Mesenchymal stem cell (in vitro differentiated cells and primary cell): ENCODE measurements at regions not wholly inside any gene's neighbourhood (a gene's known extent, or its start where the extent isn't known, plus 50 kb on each side); places are given as distances from the start of the nearest gene placed in this dataset.
"Not testable (repeated sequence)": the region's sequence is repeated elsewhere in the genome, so short reads cannot be mapped to it uniquely, and the experiment has no call there.

ENCODE experiments used
- DNase-seq: peaks from one replicate; pipeline ENCODE4 v3.0.0-alpha.2; 2013
- H2AFZ ChIP-seq: one replicate; pipeline ENCODE4 v1.6.1; 2013; ENCODE audit warnings: low read depth, mild to moderate bottlenecking, control low read depth, inconsistent platforms, low read length, moderate library complexity
- H2AK5ac ChIP-seq: 2 replicates; pipeline ENCODE4 v1.6.1; 2013; ENCODE audit warnings: low read length, moderate library complexity, mild to moderate bottlenecking, inconsistent platforms; ENCODE audit not compliant: severe bottlenecking
- H2BK120ac ChIP-seq: one replicate; pipeline ENCODE4 v1.6.1; 2013; ENCODE audit warnings: low read depth, mild to moderate bottlenecking, inconsistent platforms, low read length, moderate library complexity
- H2BK12ac ChIP-seq, 2 experiments: one replicate each; pipeline ENCODE4 v1.6.1; 2013; ENCODE audit warnings: inconsistent platforms in 2 of 2, low read length in 2 of 2, mild to moderate bottlenecking in 2 of 2, moderate library complexity in 2 of 2, control low read depth in 1 of 2
- H2BK15ac ChIP-seq: one replicate; pipeline ENCODE4 v1.6.1; 2013; ENCODE audit warnings: mild to moderate bottlenecking, low read depth, inconsistent platforms; ENCODE audit not compliant: poor library complexity, severe bottlenecking
- H2BK5ac ChIP-seq: 2 replicates; pipeline ENCODE4 v1.6.1; 2013; ENCODE audit warnings: low read depth, mild to moderate bottlenecking, low read length, control low read depth, inconsistent platforms; ENCODE audit not compliant: poor library complexity, severe bottlenecking
- H3K14ac ChIP-seq, 2 experiments: one replicate each; pipeline ENCODE4 v1.6.1; 2013; ENCODE audit warnings: inconsistent platforms in 2 of 2, low read length in 2 of 2, control low read depth in 1 of 2, mild to moderate bottlenecking in 1 of 2, moderate library complexity in 1 of 2
- H3K18ac ChIP-seq, 2 experiments: one replicate each; pipeline ENCODE4 v1.6.1; 2013; ENCODE audit warnings: inconsistent platforms in 2 of 2, low read length in 2 of 2, control low read depth in 1 of 2, low read depth in 1 of 2, mild to moderate bottlenecking in 1 of 2
- H3K23ac ChIP-seq, 2 experiments: one replicate each; pipeline ENCODE4 v1.6.1; 2013; ENCODE audit warnings: inconsistent platforms in 2 of 2, low read length in 2 of 2, mild to moderate bottlenecking in 2 of 2, moderate library complexity in 2 of 2, control low read depth in 1 of 2
- H3K27ac ChIP-seq: 2 replicates; pipeline ENCODE4 v1.5.1; 2013; ENCODE audit warnings: mild to moderate bottlenecking, moderate library complexity, low read length, control low read depth, inconsistent platforms; ENCODE audit not compliant: poor library complexity, severe bottlenecking
- H3K27me3 ChIP-seq, 2 experiments: 2 replicates each; pipeline versions ENCODE4 v1.6.1 to v1.7.0; 2013; ENCODE audit warnings: low read length in 2 of 2, mild to moderate bottlenecking in 2 of 2, moderate library complexity in 2 of 2, control low read depth in 1 of 2, inconsistent platforms in 1 of 2; ENCODE audit not compliant: control insufficient read depth in 1 of 2, insufficient read depth in 1 of 2
- H3K36me3 ChIP-seq, 2 experiments: 2 replicates each; pipeline versions ENCODE4 v1.6.1 to v1.7.0; 2013; ENCODE audit warnings: low read length in 2 of 2, control low read depth in 1 of 2, inconsistent platforms in 1 of 2, low read depth in 1 of 2, mild to moderate bottlenecking in 1 of 2; ENCODE audit not compliant: insufficient read depth in 2 of 2, control insufficient read depth in 1 of 2
- H3K4ac ChIP-seq, 2 experiments: one replicate each; pipeline ENCODE4 v1.6.1; 2013; ENCODE audit warnings: inconsistent platforms in 2 of 2, low read length in 2 of 2, mild to moderate bottlenecking in 2 of 2, moderate library complexity in 2 of 2, control low read depth in 1 of 2, low read depth in 1 of 2
- H3K4me1 ChIP-seq: 2 replicates; pipeline ENCODE4 v1.6.1; 2013; ENCODE audit warnings: low read depth, low read length, control low read depth; ENCODE audit not compliant: control insufficient read depth, insufficient read depth
- H3K4me2 ChIP-seq: 2 replicates; pipeline ENCODE4 v1.6.1; 2013; ENCODE audit warnings: low read length, mild to moderate bottlenecking, inconsistent platforms; ENCODE audit not compliant: poor library complexity, severe bottlenecking
- H3K4me3 ChIP-seq, 2 experiments: 2 replicates each; pipeline versions ENCODE4 v1.5.1 to v1.7.0; 2013; ENCODE audit warnings: low read length in 2 of 2, mild to moderate bottlenecking in 2 of 2, control low read depth in 1 of 2, low read depth in 1 of 2; ENCODE audit not compliant: insufficient read depth in 1 of 2
- H3K79me1 ChIP-seq: replicated peaks from 2 replicates; pipeline ENCODE4 v1.6.1; 2013; ENCODE audit warnings: mild to moderate bottlenecking, control low read depth, low read length, inconsistent platforms; ENCODE audit not compliant: poor library complexity, severe bottlenecking
- H3K9ac ChIP-seq: 2 replicates; pipeline ENCODE4 v1.7.0; 2013; ENCODE audit warnings: mild to moderate bottlenecking, low read length, moderate library complexity
- H3K9me3 ChIP-seq: 2 replicates; pipeline ENCODE4 v1.7.0; 2013; ENCODE audit warnings: mild to moderate bottlenecking, low read length; ENCODE audit not compliant: control insufficient read depth
- H4K8ac ChIP-seq: one replicate; pipeline ENCODE4 v1.6.1; 2013; ENCODE audit warnings: inconsistent platforms, mild to moderate bottlenecking, low read length, moderate library complexity
- H4K91ac ChIP-seq: one replicate; pipeline ENCODE4 v1.6.1; 2013; ENCODE audit warnings: mild to moderate bottlenecking, low read length, inconsistent platforms
- WGBS: methylation state at CpG from one replicate; pipeline ENCODE4 v1.1.7; 2013; ENCODE audit warnings: mixed read lengths; 5-methylcytosine and 5-hydroxymethylcytosine counted together

GRCh38 chr2:122812214-122812613, 1056.8 kb downstream of the TSN start:
- not testable (repeated sequence) for H3K4me3 ChIP-seq, H4K91ac ChIP-seq, H3K18ac ChIP-seq, H2AFZ ChIP-seq, H3K36me3 ChIP-seq, H3K9me3 ChIP-seq, H2BK12ac ChIP-seq, H2BK5ac ChIP-seq, H3K9ac ChIP-seq, H3K4ac ChIP-seq, H2BK15ac ChIP-seq, H3K4me1 ChIP-seq, H3K27me3 ChIP-seq, H2AK5ac ChIP-seq, DNase-seq, H4K8ac ChIP-seq, H2BK120ac ChIP-seq, H3K14ac ChIP-seq, H3K4me2 ChIP-seq, H3K79me1 ChIP-seq, H3K27ac ChIP-seq, H3K23ac ChIP-seq
- 72% methylated on average over 4 of the region's 4 CpGs for WGBS

GRCh38 chr2:122815120-122815519, 1059.7 kb downstream of the TSN start:
- no peak overlapping the region for H2AK5ac ChIP-seq
- no peak for DNase-seq
- H3K23ac ChIP-seq, result no peak overlapping the region
- WGBS, result no CpG with 5 or more reads among the region's 1 CpG
- no peaks in the 10 kb centered on the region for H3K36me3 ChIP-seq
- no peak overlapping the region for H2BK12ac ChIP-seq
- no peaks in the 10 kb centered on the region for H3K9me3 ChIP-seq
- no peak overlapping the region for H2AFZ ChIP-seq
- H4K91ac ChIP-seq, result no peak overlapping the region
- H3K27ac ChIP-seq, result no peak overlapping the region
- H3K9ac ChIP-seq, result no peak overlapping the region
- H2BK120ac ChIP-seq, result no peak overlapping the region
- H3K4me1 ChIP-seq, result no peaks in the 10 kb centered on the region
- H3K14ac ChIP-seq, result no peak overlapping the region
- H3K27me3 ChIP-seq, result no peaks in the 10 kb centered on the region
- no peak overlapping the region for H4K8ac ChIP-seq
- H3K4me2 ChIP-seq, result no peak overlapping the region
- H3K4ac ChIP-seq, result no peak overlapping the region
- H2BK5ac ChIP-seq, result no peak overlapping the region
- no peak overlapping the region for H2BK15ac ChIP-seq
- no peaks in the 10 kb centered on the region for H3K79me1 ChIP-seq
- no peak overlapping the region for H3K4me3 ChIP-seq
- H3K18ac ChIP-seq, result no peak overlapping the region

- Histone ChIP-seq H4K8ac (no peak overlapping the region), H3K4me3 (no peak overlapping the region), H3K14ac (no peak overlapping the region), H3K36me3 (no peaks in the 10 kb centered on the region), H3K27me3 (no peaks in the 10 kb centered on the region), H3K27ac (no peak overlapping the region), H3K9me3 (no peaks in the 10 kb centered on the region), H4K91ac (no peak overlapping the region), H2AFZ (no peak overlapping the region), H3K18ac (no peak overlapping the region), H3K79me1 (no peaks in the 10 kb centered on the region), H2BK120ac (no peak overlapping the region), H3K4me2 (no peak overlapping the region), H2BK15ac (no peak overlapping the region), H2BK5ac (no peak overlapping the region), H2AK5ac (no peak overlapping the region), H3K4me1 (no peaks in the 10 kb centered on the region), H3K4ac (no peak overlapping the region), H3K23ac (no peak overlapping the region), H3K9ac (no peak overlapping the region), H2BK12ac (no peak overlapping the region)
- DNase-seq, result no peak
- 60% methylated on average over 3 of the region's 3 CpGs for WGBS
Observed at GRCh38 chr2:122816803-122817202, 1061.4 kb downstream of the TSN start.

GRCh38 chr2:122822319-122822718, 1066.9 kb downstream of the TSN start:
- Histone ChIP-seq H3K36me3 (no peaks in the 10 kb centered on the region), H2BK12ac (no peak overlapping the region), H3K27ac (no peak overlapping the region), H2AK5ac (no peak overlapping the region), H3K79me1 (no peaks in the 10 kb centered on the region), H4K8ac (no peak overlapping the region), H3K4me1 (no peaks in the 10 kb centered on the region), H3K4me2 (no peak overlapping the region), H3K18ac (no peak overlapping the region), H3K4ac (no peak overlapping the region), H3K14ac (no peak overlapping the region), H3K9me3 (peaks cover 7% of the 10 kb centered on the region), H3K27me3 (no peaks in the 10 kb centered on the region), H2BK120ac (no peak overlapping the region), H4K91ac (no peak overlapping the region), H3K9ac (no peak overlapping the region), H2AFZ (no peak overlapping the region), H2BK15ac (no peak overlapping the region), H3K4me3 (no peak overlapping the region), H3K23ac (no peak overlapping the region), H2BK5ac (no peak overlapping the region)
- 96% methylated on average over 4 of the region's 5 CpGs for WGBS
- no peak for DNase-seq
